T1000 (cell line): ENCODE measurements at regions not wholly inside any gene's neighbourhood (a gene's known extent, or its start where the extent isn't known, plus 50 kb on each side); places are given as distances from the start of the nearest gene placed in this dataset.

ENCODE experiments used
- DNase-seq: peaks from one replicate; lab custom pipeline; 2025; ENCODE audit warnings: mixed read lengths; lab: John Stamatoyannopoulos, UW

DNA sequence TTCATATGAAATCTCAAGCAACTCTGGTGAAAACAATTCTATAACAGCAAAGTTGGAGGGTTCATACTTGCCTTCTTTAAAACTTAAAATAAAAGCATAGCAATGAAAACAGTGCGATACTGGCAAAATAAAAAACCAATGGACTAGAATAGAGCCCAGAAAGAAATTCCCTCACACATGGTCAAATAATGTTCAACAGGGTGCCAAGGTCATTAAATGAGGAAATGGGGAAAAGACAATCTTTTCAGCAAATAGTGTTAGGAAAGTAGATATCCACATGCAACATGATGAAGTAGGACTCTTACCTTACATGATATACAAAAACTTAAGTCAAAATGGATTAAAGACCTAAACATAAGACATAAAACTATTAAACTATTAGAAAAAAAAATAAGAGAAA, 970.2 kb upstream of the AGA start:
- DNase-seq = no peak

- no peak for DNase-seq
These were observed 971.8 kb upstream of the AGA start for GRCh38 chr4:178414042-178414441.

- DNase-seq = no peak
These were observed 972.7 kb upstream of the AGA start for GRCh38 chr4:178414881-178415446.

DNA sequence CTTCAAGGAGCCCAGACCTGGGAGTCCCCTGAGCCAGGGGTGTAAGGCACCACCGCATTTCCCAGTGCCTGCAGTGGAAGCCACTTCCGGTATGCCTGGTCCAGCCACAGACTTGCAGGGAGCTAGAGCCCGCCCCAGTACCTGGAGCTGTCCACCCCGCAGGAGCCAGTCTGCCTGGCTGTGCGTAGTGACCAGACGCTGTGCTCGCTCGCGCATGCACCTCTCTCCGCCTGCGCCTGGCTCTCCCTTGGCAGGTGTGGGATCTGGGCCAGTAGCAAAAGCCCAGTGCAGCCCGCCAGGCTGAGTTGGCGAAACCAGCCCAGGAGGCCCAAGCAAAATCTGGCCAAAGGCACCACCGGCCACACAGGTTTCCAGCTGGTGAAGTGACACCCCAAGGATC, 973.7 kb upstream of the AGA start:
- no peak for DNase-seq

DNA sequence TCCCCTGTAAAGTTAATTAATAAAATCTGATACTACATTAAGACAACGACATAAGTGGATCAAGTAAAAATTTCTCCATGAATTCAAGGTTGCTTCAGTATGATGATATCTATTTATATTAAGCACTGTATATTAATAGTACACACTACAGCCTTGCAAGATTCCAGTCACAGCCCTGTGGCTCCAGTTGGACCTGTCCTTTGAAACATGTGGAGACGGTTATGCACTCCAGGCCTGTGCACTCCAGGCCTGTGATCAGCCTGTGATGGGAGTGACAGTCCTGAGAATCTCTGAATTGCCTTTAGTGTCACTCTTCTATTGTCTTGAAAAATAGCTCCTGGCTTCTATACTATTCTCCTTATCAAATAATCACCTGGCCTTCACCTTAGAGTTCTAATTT, 981.1 kb upstream of the AGA start:
- no peak for DNase-seq

GRCh38 chr4:178426871-178427270, 984.6 kb upstream of the AGA start:
- no peak for DNase-seq

GRCh38 chr4:178427663-178428062, 985.4 kb upstream of the AGA start:
- DNase-seq = no peak

DNA sequence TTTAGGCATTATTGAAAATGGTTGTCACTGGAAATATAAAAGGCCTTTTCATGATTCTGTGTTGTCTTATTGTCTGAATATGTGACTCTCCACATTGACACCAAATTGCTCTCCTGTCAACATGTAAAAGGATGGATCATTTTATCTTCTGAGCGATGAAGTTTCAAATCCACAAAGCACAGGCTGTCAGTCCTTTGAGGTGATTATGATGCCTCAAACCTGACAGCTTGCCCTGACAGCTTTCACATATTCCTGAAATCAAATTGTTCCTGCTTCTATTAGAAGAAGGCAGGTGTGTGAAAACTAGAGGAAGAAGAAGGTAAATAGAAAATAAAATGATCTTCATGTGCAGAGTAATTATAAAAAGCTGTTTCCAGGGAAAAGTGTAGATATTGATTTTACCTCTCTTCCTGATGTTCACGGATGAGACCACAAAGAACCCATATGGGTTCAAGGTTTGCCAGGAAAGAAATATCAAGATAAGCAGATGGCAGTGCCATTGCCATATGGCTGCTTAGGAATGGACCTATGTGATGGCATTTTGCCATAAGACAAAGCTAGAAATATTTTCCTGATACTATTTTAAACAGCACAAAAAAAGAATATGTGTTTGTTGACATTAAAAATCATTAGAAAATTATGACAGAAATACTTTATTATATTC, 1006.3 kb upstream of the AGA start:
- no peak for DNase-seq

- DNase-seq = no peak
These were observed 1008.4 kb upstream of the AGA start for GRCh38 chr4:178450614-178451013.

GRCh38 chr4:178453057-178453456, 1010.8 kb upstream of the AGA start:
- no peak for DNase-seq

DNA sequence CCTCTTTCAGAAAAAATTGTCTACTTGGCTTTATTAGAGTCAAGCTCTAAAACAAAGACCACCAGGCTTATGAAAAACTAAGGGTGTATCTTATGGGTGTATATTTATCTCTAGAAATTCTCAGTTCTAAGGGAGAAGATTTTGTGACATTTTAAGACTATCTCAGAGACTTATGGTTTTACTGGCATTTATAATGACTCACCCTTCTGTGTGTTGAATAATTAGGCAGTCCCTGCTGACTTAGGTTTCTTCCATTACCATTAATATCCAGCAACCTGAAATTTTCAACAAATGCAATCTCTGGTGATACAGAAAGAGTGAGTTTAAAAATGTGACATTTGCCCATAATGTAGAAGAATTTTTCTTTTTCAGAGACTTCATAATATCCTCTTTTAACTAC, 1015.0 kb upstream of the AGA start:
- no peak for DNase-seq

- no peak for DNase-seq
These were observed 1020.5 kb upstream of the AGA start for GRCh38 chr4:178462710-178463109.

DNA sequence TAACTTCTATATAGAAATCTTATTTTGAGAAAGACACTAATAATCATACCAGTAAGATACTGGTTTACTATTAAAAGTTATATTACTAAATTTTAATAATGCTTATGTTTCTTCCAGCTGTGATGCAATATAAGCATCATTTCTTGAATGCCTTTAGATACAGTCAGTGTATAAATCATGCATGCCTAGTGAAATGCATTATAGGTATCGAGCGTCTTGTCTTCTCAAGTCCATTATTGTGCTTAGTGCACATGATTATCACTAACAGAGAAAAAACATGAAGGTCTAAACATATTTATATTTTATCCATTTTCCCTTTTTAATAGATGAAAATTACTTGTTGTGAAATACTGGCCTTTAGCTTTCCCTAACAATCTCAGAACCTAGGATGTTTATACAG, 1021.5 kb upstream of the AGA start:
- no peak for DNase-seq

DNA sequence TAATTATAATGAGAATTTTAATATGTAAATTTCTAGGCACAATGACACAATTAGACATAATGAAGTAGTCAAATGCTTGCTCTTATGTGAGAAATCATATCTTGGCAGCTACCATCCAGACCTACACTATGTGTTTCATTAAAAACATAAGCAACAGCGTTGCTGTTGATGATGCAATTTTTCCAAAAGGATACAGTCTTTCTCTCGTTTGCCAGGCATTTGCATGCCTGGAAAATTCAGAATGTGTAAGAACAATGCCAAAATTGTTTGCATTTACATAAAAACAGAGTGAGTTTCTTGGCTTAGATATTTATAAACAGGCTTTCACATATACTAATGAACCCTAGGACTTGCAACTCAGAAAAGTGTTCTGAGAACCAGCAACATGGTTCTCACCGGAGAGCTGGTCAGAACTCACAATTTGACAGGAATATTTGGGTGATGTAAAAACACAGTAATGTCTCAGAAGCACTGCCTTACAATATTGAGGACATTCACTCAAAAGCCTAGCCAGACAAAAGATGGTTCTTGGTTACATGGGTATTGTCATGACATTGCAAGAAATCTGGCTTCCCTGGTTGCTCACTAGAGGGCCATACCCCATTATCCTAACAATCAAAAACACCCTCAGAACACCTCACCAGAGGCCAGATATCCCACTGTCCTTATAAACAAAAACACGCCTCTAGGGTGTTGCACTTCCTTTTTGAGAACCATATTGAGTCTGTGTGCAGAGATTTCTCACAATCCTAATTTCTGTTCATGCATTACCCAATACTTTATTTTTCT, 1029.0 kb upstream of the AGA start:
- no peak for DNase-seq

DNA sequence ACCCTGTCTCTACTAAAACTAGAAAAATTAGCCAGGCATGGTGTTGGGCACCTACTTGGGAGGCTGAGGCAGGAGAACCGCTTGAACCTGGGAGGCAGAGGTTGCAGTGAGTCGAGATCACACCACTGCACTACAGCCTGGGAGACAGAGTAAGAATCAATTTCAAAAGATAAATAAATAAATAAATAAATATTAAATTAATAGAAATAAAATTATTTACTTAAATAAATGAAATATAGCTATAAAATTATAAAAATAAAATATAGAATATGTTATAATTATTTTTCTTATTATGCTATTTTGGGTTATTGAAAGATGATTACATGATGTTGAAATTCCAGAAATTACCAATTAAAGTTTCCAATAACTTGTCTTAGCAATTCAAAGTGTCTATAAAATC, 1029.8 kb upstream of the AGA start:
- no peak for DNase-seq

- no peak for DNase-seq
These were observed 1037.9 kb upstream of the AGA start for GRCh38 chr4:178480105-178480504.

DNA sequence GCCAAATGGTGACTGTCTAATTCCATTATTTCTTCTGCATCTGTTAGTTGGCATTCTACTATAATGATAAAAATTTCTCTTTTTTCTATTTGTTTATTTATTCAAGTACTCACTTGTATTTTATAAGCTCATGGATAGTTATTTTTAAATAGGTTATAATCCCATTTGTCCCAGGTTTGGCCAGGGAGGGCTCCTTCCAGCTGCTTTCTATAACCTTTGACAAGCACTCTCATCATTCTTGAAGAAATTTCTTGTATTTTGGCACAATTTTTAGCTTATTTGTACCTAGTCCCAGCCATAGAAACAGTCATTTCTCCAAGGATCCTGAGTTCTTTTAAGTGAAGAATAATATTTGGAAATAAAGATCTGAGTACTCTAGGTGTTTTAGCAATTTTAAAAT, 1038.6 kb upstream of the AGA start:
- no peak for DNase-seq

- no peak for DNase-seq
These were observed 1039.3 kb upstream of the AGA start for GRCh38 chr4:178481564-178481963.

DNA sequence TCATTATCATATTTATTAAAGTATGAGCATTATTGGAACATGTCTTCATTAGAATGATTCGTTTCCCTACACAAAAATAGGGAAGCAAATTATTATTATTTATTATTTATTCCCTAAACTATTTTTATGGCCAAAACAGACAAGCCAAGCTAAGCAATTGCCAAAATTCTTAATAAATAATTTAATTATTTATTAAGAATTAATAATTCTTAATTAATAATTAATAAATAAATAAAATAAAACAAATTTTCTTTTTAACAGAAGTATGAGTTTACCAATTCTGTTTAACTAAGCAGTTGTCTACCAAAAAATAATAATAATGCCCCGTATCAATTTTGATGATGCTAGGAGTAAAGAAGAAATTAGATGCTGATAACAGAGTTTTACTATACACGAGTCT, 1080.8 kb upstream of the AGA start:
- DNase-seq = no peak

- no peak for DNase-seq
These were observed 1093.8 kb upstream of the AGA start for GRCh38 chr4:178535939-178536579.

DNA sequence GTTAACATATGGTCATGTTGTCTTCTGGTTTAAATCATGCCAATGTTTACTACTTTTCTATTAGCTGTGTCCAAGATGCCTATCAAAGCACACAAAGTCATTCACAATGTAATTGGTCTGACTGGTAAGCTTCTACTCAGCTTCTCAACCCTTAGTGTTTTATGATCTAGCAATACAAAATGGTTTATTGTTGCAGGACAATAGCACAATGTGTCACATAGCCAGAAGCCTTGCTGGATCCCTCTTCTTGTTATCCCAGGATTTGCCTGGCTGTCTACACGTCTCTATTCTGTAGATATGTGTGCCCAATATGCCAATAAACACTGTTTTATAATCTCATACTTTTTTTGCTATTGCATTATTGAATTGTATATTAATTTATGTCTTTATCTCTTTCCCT, 1111.0 kb upstream of the AGA start:
- no peak for DNase-seq

DNA sequence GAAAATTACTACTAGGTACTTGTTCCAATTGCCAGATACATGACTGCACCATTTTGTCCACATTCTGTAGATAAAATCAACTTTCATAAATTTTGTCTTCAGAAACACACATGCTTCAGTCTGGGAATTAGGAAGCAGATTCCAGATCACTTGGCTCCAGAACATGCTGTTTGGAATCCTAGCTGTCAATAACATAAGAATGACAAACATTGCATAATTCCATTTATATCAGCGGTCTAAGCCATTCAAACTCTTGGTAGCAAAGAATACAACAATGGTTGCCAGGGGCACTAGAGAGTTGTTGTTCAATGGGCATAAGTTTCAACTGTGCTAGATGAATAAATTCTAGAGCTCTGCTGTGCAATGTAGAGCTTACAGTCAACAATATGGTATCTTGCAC, 1112.1 kb upstream of the AGA start:
- no peak for DNase-seq

DNA sequence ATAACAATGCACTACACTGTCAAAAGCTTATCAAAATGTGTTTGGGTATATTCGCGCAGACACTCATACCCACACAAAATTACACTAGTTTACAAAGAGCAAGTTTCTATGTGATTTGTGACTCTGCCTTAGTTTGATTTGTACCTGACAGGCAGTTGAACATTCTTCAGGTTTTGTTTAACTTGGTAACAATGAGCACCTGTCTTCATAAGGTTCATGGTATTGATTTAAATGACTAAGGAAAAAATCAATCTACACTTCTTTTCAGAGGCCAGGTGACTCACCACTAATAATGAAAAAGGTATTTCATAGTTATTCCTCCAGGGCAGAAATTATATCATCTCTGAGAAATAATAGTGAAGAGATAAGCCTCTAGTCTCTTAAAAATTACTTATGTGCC, 1114.6 kb upstream of the AGA start:
- no peak for DNase-seq
